GM23338 (cell line): ENCODE measurements at regions not wholly inside any gene's neighbourhood (a gene's known extent, or its start where the extent isn't known, plus 50 kb on each side); places are given as distances from the start of the nearest gene placed in this dataset.

ENCODE experiments used
- ATAC-seq: fragments of 200-7000 bp; cut with Tn5 transposase; 3 replicates; pipeline ENCODE4 v1.9.1; 2020
- DNase-seq: peaks from one replicate; pipeline ENCODE4 v3.0.0-alpha.2; 2015; ENCODE audit warnings: low spot score
- H2AFZ ChIP-seq: fragments of 200-600 bp; sonication (generic); 2 replicates; pipeline ENCODE4 v1.8.0; 2016; ENCODE audit warnings: antibody characterized with exemption, mild to moderate bottlenecking, moderate library complexity
- H3F3A ChIP-seq: fragments of 200-600 bp; sonication (generic); replicated peaks from 2 replicates; pipeline ENCODE4 v1.8.0; 2017; ENCODE audit warnings: antibody characterized with exemption, mixed run types, low read depth
- H3K27ac ChIP-seq: fragments of 200-600 bp; sonication (generic); 2 replicates; pipeline ENCODE4 v1.6.1; 2016; ENCODE audit warnings: low read depth
- H3K27me3 ChIP-seq: fragments of 200-600 bp; sonication (generic); 2 replicates; pipeline ENCODE4 v1.8.0; 2016; ENCODE audit warnings: mild to moderate bottlenecking, mixed run types, moderate library complexity; ENCODE audit not compliant: insufficient read depth
- H3K36me3 ChIP-seq: fragments of 200-600 bp; sonication (generic); 2 replicates; pipeline ENCODE4 v1.8.0; 2016; ENCODE audit warnings: mild to moderate bottlenecking; ENCODE audit not compliant: insufficient read depth
- H3K4me1 ChIP-seq: fragments of 200-600 bp; sonication (generic); 2 replicates; pipeline ENCODE4 v1.8.0; 2016; ENCODE audit warnings: mild to moderate bottlenecking, moderate library complexity; ENCODE audit not compliant: insufficient read depth
- H3K4me2 ChIP-seq: fragments of 200-600 bp; sonication (generic); 2 replicates; pipeline ENCODE4 v1.7.1; 2017; ENCODE audit warnings: mixed run types
- H3K4me3 ChIP-seq: fragments of 200-600 bp; sonication (generic); 2 replicates; pipeline ENCODE4 v1.6.1; 2016; ENCODE audit warnings: mixed run types
- H3K79me2 ChIP-seq: fragments of 200-600 bp; sonication (generic); replicated peaks from 2 replicates; pipeline ENCODE4 v1.8.0; 2017; ENCODE audit warnings: mild to moderate bottlenecking; ENCODE audit not compliant: insufficient read depth
- H3K9me2 ChIP-seq: fragments of 200-600 bp; sonication (generic); 2 replicates; pipeline ENCODE4 v1.8.0; 2017; ENCODE audit not compliant: insufficient read depth
- H4K20me1 ChIP-seq: fragments of 200-600 bp; sonication (generic); replicated peaks from 2 replicates; pipeline ENCODE4 v1.8.0; 2017; ENCODE audit warnings: mild to moderate bottlenecking; ENCODE audit not compliant: insufficient read depth
- H3K27ac Mint-ChIP-seq: 2 replicates; pipeline ENCODE4 v1.8.0; 2020; ENCODE audit warnings: inconsistent platforms, mild to moderate bottlenecking, moderate library complexity, mixed read lengths
- H3K27me3 Mint-ChIP-seq: 3 replicates; pipeline ENCODE4 v1.8.0; 2022; ENCODE audit warnings: low read depth, mild to moderate bottlenecking, moderate library complexity, mixed read lengths, inconsistent platforms; ENCODE audit not compliant: insufficient read depth, poor library complexity
- H3K36me3 Mint-ChIP-seq: 3 replicates; pipeline ENCODE4 v1.8.0; 2021; ENCODE audit warnings: low read depth, mild to moderate bottlenecking, inconsistent platforms, moderate library complexity, mixed read lengths
- H3K4me1 Mint-ChIP-seq: 3 replicates; pipeline ENCODE4 v1.8.0; 2020; ENCODE audit warnings: mild to moderate bottlenecking, inconsistent platforms, mixed read lengths
- H3K4me3 Mint-ChIP-seq: 3 replicates; pipeline ENCODE4 v1.8.0; 2021; ENCODE audit warnings: moderate library complexity, mild to moderate bottlenecking, inconsistent platforms, mixed read lengths
- H3K9me3 Mint-ChIP-seq: 3 replicates; pipeline ENCODE4 v1.8.0; 2020; ENCODE audit warnings: moderate library complexity, mild to moderate bottlenecking, inconsistent platforms, mixed read lengths
- CREB1 ChIP-seq: fragments of 250-450 bp; sonication (Bioruptor Pico); IDR thresholded peaks from 2 replicates; pipeline ENCODE4 v1.5.0; 2020; ENCODE audit warnings: low read depth, mild to moderate bottlenecking, moderate library complexity
- CTCF ChIP-seq, 2 experiments: fragments of 200-600 bp in 1 of 2; sonication (generic) in 1 of 2; conservative IDR thresholded peaks; 2 replicates each; pipeline versions ENCODE4 v1.5.1 to v1.6.1; 2016 to 2017; ENCODE audit warnings: antibody characterized with exemption in 2 of 2, low read depth in 2 of 2, mild to moderate bottlenecking in 2 of 2, moderate library complexity in 1 of 2
- ETS1 ChIP-seq: IDR thresholded peaks from 2 replicates; pipeline ENCODE4 v1.6.1; 2016; ENCODE audit warnings: antibody characterized with exemption
- EZH2 ChIP-seq: fragments of 200-600 bp; sonication (generic); IDR thresholded peaks from one replicate; pipeline ENCODE4 v1.8.0; 2017; ENCODE audit warnings: antibody characterized with exemption, mild to moderate bottlenecking, low read depth; ENCODE audit not compliant: unreplicated experiment
- EZH2phosphoT487 ChIP-seq: fragments of 200-600 bp; sonication (generic); IDR thresholded peaks from one replicate; pipeline ENCODE4 v1.8.1; 2018; ENCODE audit warnings: antibody characterized with exemption; ENCODE audit not compliant: unreplicated experiment
- JUNB ChIP-seq: IDR thresholded peaks from one replicate; pipeline ENCODE4 v1.6.1; 2016; ENCODE audit warnings: antibody characterized with exemption; ENCODE audit not compliant: unreplicated experiment
- POLR2AphosphoS5 ChIP-seq: IDR thresholded peaks from 2 replicates; pipeline ENCODE4 v1.6.1; 2016; ENCODE audit warnings: antibody characterized with exemption, low read depth
- STAT1 ChIP-seq: IDR thresholded peaks from one replicate; pipeline ENCODE4 v1.6.1; 2016; ENCODE audit warnings: antibody characterized with exemption; ENCODE audit not compliant: unreplicated experiment
- ZNF114 ChIP-seq: fragments of 250-450 bp; sonication (Bioruptor Pico); IDR thresholded peaks from 2 replicates; pipeline ENCODE4 v1.5.0; 2020; ENCODE audit warnings: mild to moderate bottlenecking, moderate library complexity

DNA sequence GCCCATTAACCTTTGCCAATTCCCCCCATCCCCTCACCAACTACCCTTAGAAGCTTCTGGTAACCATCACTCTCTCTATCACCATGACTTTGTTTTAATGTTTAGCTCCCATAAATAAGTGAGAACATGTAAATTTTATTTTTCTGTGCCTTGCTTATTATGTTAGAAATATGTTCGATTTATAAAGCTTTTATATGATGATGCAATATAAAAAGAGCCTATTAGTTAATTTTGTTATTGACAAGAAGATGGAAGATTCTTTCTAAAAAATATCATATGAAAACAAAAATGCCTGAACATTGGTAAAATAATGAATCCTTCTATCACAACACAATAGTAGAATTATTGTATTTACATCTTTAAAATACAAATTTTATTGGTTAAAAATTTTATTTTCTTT lies 836.1 kb upstream of the TMPRSS15 start (continued):
- no peak for TF ChIP-seq CREB1 (CRISPR knock-in tag)
- TF ChIP-seq STAT1, result no peak
- no peak for TF ChIP-seq CTCF (conservative IDR thresholded peaks at IDR 0.05; ENCODE audit: low read depth in 2 of 2)
- TF ChIP-seq EZH2phosphoT487, result no peak

GRCh38 chr21:19244502-19245187 lies 841.1 kb upstream of the TMPRSS15 start:
- H3K4me1 Mint-ChIP-seq, result no peaks in the 10 kb centered on the region
- DNase-seq (no peak), ATAC-seq (no peak)
- Histone ChIP-seq H3K4me3 (no peak overlapping the region), H4K20me1 (no peaks in the 10 kb centered on the region), H3F3A (no peaks in the 10 kb centered on the region), H3K27me3 (no peaks in the 10 kb centered on the region), H3K4me1 (no peaks in the 10 kb centered on the region), H3K4me2 (no peak overlapping the region), H3K36me3 (no peaks in the 10 kb centered on the region), H3K27ac (no peak overlapping the region), H2AFZ (no peak overlapping the region), H3K79me2 (no peaks in the 10 kb centered on the region), H3K9me2 (peaks cover 3% of the 10 kb centered on the region; the same call in 1 of the 2 replicates)
- H3K4me3 Mint-ChIP-seq, result no peak overlapping the region
- H3K9me3 Mint-ChIP-seq, result peaks cover 7% of the 10 kb centered on the region; the same call in 1 of the 3 replicates
- peaks cover 2% of the 10 kb centered on the region for H3K27me3 Mint-ChIP-seq
- TF ChIP-seq JUNB, result no peak
- no peak overlapping the region for H3K27ac Mint-ChIP-seq
- no peaks in the 10 kb centered on the region for H3K36me3 Mint-ChIP-seq

- H2AFZ ChIP-seq, result no peak overlapping the region
- H3F3A ChIP-seq, result no peaks in the 10 kb centered on the region
- Mint-ChIP-seq H3K4me1 (no peaks in the 10 kb centered on the region), H3K27ac (no peak overlapping the region), H3K36me3 (no peaks in the 10 kb centered on the region), H3K4me3 (no peak overlapping the region), H3K9me3 (peaks cover 7% of the 10 kb centered on the region; the same call in 1 of the 3 replicates), H3K27me3 (peaks cover 2% of the 10 kb centered on the region)
- no peaks in the 10 kb centered on the region for H3K79me2 ChIP-seq
- no peaks in the 10 kb centered on the region for H3K4me1 ChIP-seq
- ATAC-seq (no peak), DNase-seq (no peak)
- H3K4me3 ChIP-seq, result no peak overlapping the region
- peaks cover 3% of the 10 kb centered on the region; the same call in 1 of the 2 replicates for H3K9me2 ChIP-seq
- H3K4me2 ChIP-seq, result no peak overlapping the region
- no peaks in the 10 kb centered on the region for H3K27me3 ChIP-seq
- H4K20me1 ChIP-seq, result no peaks in the 10 kb centered on the region
- no peak overlapping the region for H3K27ac ChIP-seq
- H3K36me3 ChIP-seq, result no peaks in the 10 kb centered on the region
- TF ChIP-seq EZH2phosphoT487 (no peak), ETS1 (no peak), CTCF (conservative IDR thresholded peaks at IDR 0.05; ENCODE audit: low read depth in 2 of 2) (no peak), ZNF114 (CRISPR knock-in tag) (no peak), EZH2 (no peak), POLR2AphosphoS5 (no peak), JUNB (no peak)
These were observed 841.6 kb upstream of the TMPRSS15 start for GRCh38 chr21:19245188-19245580.
